MCF 10A (cell line): ENCODE measurements at regions not wholly inside any gene's neighbourhood (a gene's known extent, or its start where the extent isn't known, plus 50 kb on each side); places are given as distances from the start of the nearest gene placed in this dataset.

Experiments used
- BruUV-seq: library from RNA; stranded (reverse); fragments of 400-500 nt; replicated peaks from 2 replicates; lab custom pipeline; 2021; lab: Mats Ljungman, UMichigan
- CTCF ChIA-PET: fragments of 300-600 bp; sonication (Branson Sonifier 250); formaldehyde crosslinking; extraction: SDS; loops from one replicate; lab custom pipeline; 2021; ENCODE audit warnings: antibody characterized with exemption, inconsistent platforms; lab: Yijun Ruan, JAX
- POLR2A ChIA-PET: fragments of 300-600, 350-650 bp; sonication (Branson Sonifier 250); formaldehyde crosslinking; extraction: SDS; loops from one replicate; lab custom pipeline; 2020; ENCODE audit warnings: antibody characterized with exemption, inconsistent platforms; lab: Yijun Ruan, JAX
- DNase-seq: peaks from one replicate; pipeline ENCODE4 v3.0.0-alpha.2; 2018; ENCODE audit not compliant: unreplicated experiment
- H3K27ac Mint-ChIP-seq: one replicate; pipeline ENCODE4 v1.8.0; 2022; ENCODE audit warnings: mild to moderate bottlenecking, low read depth, mixed read lengths; ENCODE audit not compliant: unreplicated experiment
- H3K27me3 Mint-ChIP-seq: one replicate; pipeline ENCODE4 v1.8.0; 2022; ENCODE audit warnings: mixed read lengths; ENCODE audit not compliant: insufficient read depth, unreplicated experiment
- H3K36me3 Mint-ChIP-seq: one replicate; pipeline ENCODE4 v1.8.0; 2022; ENCODE audit warnings: mild to moderate bottlenecking, moderate library complexity, mixed read lengths; ENCODE audit not compliant: insufficient read depth, unreplicated experiment
- H3K4me1 Mint-ChIP-seq: one replicate; pipeline ENCODE4 v1.8.0; 2022; ENCODE audit warnings: mixed read lengths; ENCODE audit not compliant: insufficient read depth, unreplicated experiment
- H3K4me3 Mint-ChIP-seq: one replicate; pipeline ENCODE4 v1.8.0; 2022; ENCODE audit warnings: mild to moderate bottlenecking, moderate library complexity, mixed read lengths; ENCODE audit not compliant: unreplicated experiment
- H3K9me3 Mint-ChIP-seq: one replicate; pipeline ENCODE4 v1.8.0; 2022; ENCODE audit warnings: mixed read lengths; ENCODE audit not compliant: unreplicated experiment
- CTCF ChIP-seq: fragments of 200-600 bp; IDR thresholded peaks from one replicate; pipeline ENCODE4 v1.8.0; 2022; ENCODE audit warnings: antibody characterized with exemption, mild to moderate bottlenecking; ENCODE audit not compliant: unreplicated experiment
- intact Hi-C: fragments of 100-400 bp; cut with micrococcal nuclease; formaldehyde crosslinking; loops from 2 replicates; pipeline ENCODE4 v1.14.1; 2022

GRCh38 chr1:244254467-244254866, 197.2 kb downstream of the ADSS2 start:
- BruUV-seq, result no TSS peak
- Mint-ChIP-seq H3K4me1 (no peaks in the 10 kb centered on the region), H3K36me3 (no peaks in the 10 kb centered on the region), H3K9me3 (peaks cover 2% of the 10 kb centered on the region), H3K27ac (no peak overlapping the region), H3K27me3 (no peaks in the 10 kb centered on the region), H3K4me3 (no peak overlapping the region)
- ChIA-PET CTCF (interaction anchor here (0.7 to 1.5 kb wide), 4 partner anchors 15 to 872 kb away, joined by 3 to 5 read pairs (median 3); no protein-coding TSS in a partner anchor), POLR2A (interaction anchor here (0.8 kb wide), 1 partner anchor 23 kb away, joined by 3 read pairs; no protein-coding TSS in a partner anchor)
- intact Hi-C loops, result no loop called here
- no peak for TF ChIP-seq CTCF
- no peak for DNase-seq

- Mint-ChIP-seq H3K36me3 (no peaks in the 10 kb centered on the region), H3K4me1 (no peaks in the 10 kb centered on the region), H3K4me3 (no peak overlapping the region), H3K27ac (no peak overlapping the region), H3K9me3 (peaks cover 7% of the 10 kb centered on the region), H3K27me3 (no peaks in the 10 kb centered on the region)
- DNase-seq, result no peak
- ChIA-PET CTCF (interaction anchor here (0.7 to 8.4 kb wide), 6 partner anchors 16 to 974 kb away, joined by 3 to 51 read pairs (median 4); no protein-coding TSS in a partner anchor), POLR2A (interaction anchor here (0.7 to 1.1 kb wide), 2 partner anchors 11 to 208 kb away, joined by 3 to 4 read pairs; no protein-coding TSS in a partner anchor)
- no peak for TF ChIP-seq CTCF
- intact Hi-C loops, result no loop called here
- no TSS peak for BruUV-seq
Measured at GRCh38 chr1:244255426-244255965, 196.2 kb downstream of the ADSS2 start.

GRCh38 chr1:244256086-244256676, 195.5 kb downstream of the ADSS2 start:
- H3K4me1 Mint-ChIP-seq, result no peaks in the 10 kb centered on the region
- no peak overlapping the region for H3K4me3 Mint-ChIP-seq
- no peak for TF ChIP-seq CTCF
- CTCF ChIA-PET, result interaction anchor here (0.6 to 8.4 kb wide), 5 partner anchors 17 to 913 kb away, joined by 3 to 51 read pairs (median 5); no protein-coding TSS in a partner anchor
- H3K27ac Mint-ChIP-seq, result no peak overlapping the region
- DNase-seq, result no peak
- no TSS peak for BruUV-seq
- intact Hi-C loops, result no loop called here
- POLR2A ChIA-PET, result interaction anchor here (0.7 to 1.1 kb wide), 2 partner anchors 12 to 208 kb away, joined by 3 to 4 read pairs; no protein-coding TSS in a partner anchor
- H3K36me3 Mint-ChIP-seq, result no peaks in the 10 kb centered on the region
- peaks cover 4% of the 10 kb centered on the region for H3K27me3 Mint-ChIP-seq
- peaks cover 7% of the 10 kb centered on the region for H3K9me3 Mint-ChIP-seq

GRCh38 chr1:244264163-244264562, 187.5 kb downstream of the ADSS2 start:
- H3K27ac Mint-ChIP-seq, result no peak overlapping the region
- POLR2A ChIA-PET, result interaction anchor here (0.5 to 0.6 kb wide), 2 partner anchors 33 to 155 kb away, joined by 3 read pairs; no protein-coding TSS in a partner anchor
- no peak overlapping the region for H3K4me3 Mint-ChIP-seq
- CTCF ChIA-PET, result interaction anchor here (1.4 kb wide), 1 partner anchor 9 kb away, joined by 8 read pairs; no protein-coding TSS in a partner anchor
- peaks cover 7% of the 10 kb centered on the region for H3K9me3 Mint-ChIP-seq
- H3K4me1 Mint-ChIP-seq, result no peaks in the 10 kb centered on the region
- intact Hi-C loops, result no loop called here
- H3K27me3 Mint-ChIP-seq, result peaks cover 25% of the 10 kb centered on the region
- H3K36me3 Mint-ChIP-seq, result no peaks in the 10 kb centered on the region
- BruUV-seq, result no TSS peak
- TF ChIP-seq CTCF, result no peak
- no peak for DNase-seq
